22Rv1 (cell line): ENCODE measurements at regions not wholly inside any gene's neighbourhood (a gene's known extent, or its start where the extent isn't known, plus 50 kb on each side); places are given as distances from the start of the nearest gene placed in this dataset.
"Not testable (repeated sequence)": the region's sequence is repeated elsewhere in the genome, so short reads cannot be mapped to it uniquely, and the experiment has no call there.

Experiments used
- H3K27ac ChIP-seq: fragments of 450-650 bp; 2 replicates; pipeline ENCODE4 v1.5.1; 2017
- CTCF ChIP-seq: fragments of 450-650 bp; IDR thresholded peaks from 2 replicates; pipeline ENCODE4 v1.5.1; 2017; ENCODE audit warnings: mild to moderate bottlenecking
- ZFX ChIP-seq: fragments of 450-650 bp; IDR thresholded peaks from 2 replicates; pipeline ENCODE4 v1.6.1; 2017; ENCODE audit warnings: antibody characterized with exemption, borderline replicate concordance

GRCh38 chr2:75292826-75293225, 93.5 kb upstream of the TACR1 start:
- no peak overlapping the region for H3K27ac ChIP-seq

GRCh38 chr2:75290600-75291150, 91.4 kb upstream of the TACR1 start:
- no peak overlapping the region for H3K27ac ChIP-seq
- no peak for TF ChIP-seq CTCF
- TF ChIP-seq ZFX, result no peak

More at GRCh38 chr2:75292826-75293225, 93.5 kb upstream of the TACR1 start:
- no peak for TF ChIP-seq CTCF
- no peak for TF ChIP-seq ZFX

- H3K27ac ChIP-seq, result no peak overlapping the region
- TF ChIP-seq ZFX (no peak), CTCF (no peak)
Observed at GRCh38 chr2:75289771-75290170, 90.5 kb upstream of the TACR1 start.

GRCh38 chr2:75289178-75289577, 89.9 kb upstream of the TACR1 start:
- H3K27ac ChIP-seq, result not testable (repeated sequence)

GRCh38 chr2:75288760-75289159, 89.4 kb upstream of the TACR1 start:
- no peak for TF ChIP-seq CTCF
- no peak overlapping the region for H3K27ac ChIP-seq

- no peak overlapping the region for H3K27ac ChIP-seq
- TF ChIP-seq CTCF, result no peak
- TF ChIP-seq ZFX, result no peak
Observed at GRCh38 chr2:75287624-75288316, 88.5 kb upstream of the TACR1 start.

GRCh38 chr2:75284345-75284744, 85.0 kb upstream of the TACR1 start:
- no peak overlapping the region for H3K27ac ChIP-seq
- no peak for TF ChIP-seq CTCF
- no peak for TF ChIP-seq ZFX
